Activated CD8-positive, alpha-beta memory T cell treated with anti-CD3 and anti-CD28 coated beads, Interleukin-2, amount 10 ng/mL, durations not matched to agents 7 days and 5 days (primary cell): ENCODE measurements at regions not wholly inside any gene's neighbourhood (a gene's known extent, or its start where the extent isn't known, plus 50 kb on each side); places are given as distances from the start of the nearest gene placed in this dataset.

Source experiments
- ATAC-seq: fragments of 150-1000 bp; cut with Tn5 transposase; one replicate; pipeline ENCODE4 v1.10.0; 2021; ENCODE audit warnings: moderate library complexity
- CTCF ChIA-PET: fragments of 350-600 bp; sonication (Branson Sonifier 250); formaldehyde crosslinking; loops from one replicate; lab custom pipeline; 2021; ENCODE audit warnings: antibody characterized with exemption; lab: Charles Lee
- DNase-seq: peaks from one replicate; pipeline ENCODE4 v3.0.0-alpha.2; 2020
- H3K27ac Mint-ChIP-seq: one replicate; pipeline ENCODE4 v1.8.0; 2021; ENCODE audit warnings: mild to moderate bottlenecking, mixed read lengths
- H3K27me3 Mint-ChIP-seq: one replicate; pipeline ENCODE4 v1.8.0; 2021; ENCODE audit warnings: mixed read lengths
- H3K36me3 Mint-ChIP-seq: one replicate; pipeline ENCODE4 v1.8.0; 2021; ENCODE audit warnings: mild to moderate bottlenecking, mixed read lengths
- H3K4me1 Mint-ChIP-seq: one replicate; pipeline ENCODE4 v1.8.0; 2021; ENCODE audit warnings: mixed read lengths
- H3K4me3 Mint-ChIP-seq: one replicate; pipeline ENCODE4 v1.8.0; 2021; ENCODE audit warnings: mild to moderate bottlenecking, moderate library complexity, mixed read lengths
- H3K9me3 Mint-ChIP-seq: one replicate; pipeline ENCODE4 v1.8.0; 2022; ENCODE audit warnings: low read depth, mixed read lengths

DNA sequence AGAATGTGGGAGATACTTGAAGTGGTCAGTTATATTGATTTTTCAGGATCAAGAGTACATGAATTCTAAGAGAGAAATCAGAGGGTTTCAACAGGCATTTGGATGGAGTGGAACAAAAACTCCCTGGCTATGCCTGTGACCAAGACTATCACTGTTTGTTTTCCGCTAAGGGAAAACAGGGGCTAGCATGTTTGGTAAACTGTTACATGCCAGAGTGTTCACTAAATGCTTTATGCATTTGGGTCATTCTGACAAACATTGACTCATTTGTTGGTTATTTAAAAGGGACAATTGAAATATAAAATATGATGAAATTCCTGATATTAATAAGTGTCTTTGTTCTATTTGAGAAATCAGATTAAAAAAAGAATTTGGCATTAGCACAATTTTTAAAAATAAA is 603.9 kb upstream of the KCNMB2 start:
- peaks cover 7% of the 10 kb centered on the region for H3K4me1 Mint-ChIP-seq
- DNase-seq: no peak
- H3K27ac Mint-ChIP-seq: no peak overlapping the region
- H3K4me3 Mint-ChIP-seq: no peak overlapping the region
- CTCF ChIA-PET: no interaction called here
- H3K36me3 Mint-ChIP-seq: no peaks in the 10 kb centered on the region
- no peaks in the 10 kb centered on the region for H3K27me3 Mint-ChIP-seq
- no peaks in the 10 kb centered on the region for H3K9me3 Mint-ChIP-seq
- ATAC-seq: no peak

DNA sequence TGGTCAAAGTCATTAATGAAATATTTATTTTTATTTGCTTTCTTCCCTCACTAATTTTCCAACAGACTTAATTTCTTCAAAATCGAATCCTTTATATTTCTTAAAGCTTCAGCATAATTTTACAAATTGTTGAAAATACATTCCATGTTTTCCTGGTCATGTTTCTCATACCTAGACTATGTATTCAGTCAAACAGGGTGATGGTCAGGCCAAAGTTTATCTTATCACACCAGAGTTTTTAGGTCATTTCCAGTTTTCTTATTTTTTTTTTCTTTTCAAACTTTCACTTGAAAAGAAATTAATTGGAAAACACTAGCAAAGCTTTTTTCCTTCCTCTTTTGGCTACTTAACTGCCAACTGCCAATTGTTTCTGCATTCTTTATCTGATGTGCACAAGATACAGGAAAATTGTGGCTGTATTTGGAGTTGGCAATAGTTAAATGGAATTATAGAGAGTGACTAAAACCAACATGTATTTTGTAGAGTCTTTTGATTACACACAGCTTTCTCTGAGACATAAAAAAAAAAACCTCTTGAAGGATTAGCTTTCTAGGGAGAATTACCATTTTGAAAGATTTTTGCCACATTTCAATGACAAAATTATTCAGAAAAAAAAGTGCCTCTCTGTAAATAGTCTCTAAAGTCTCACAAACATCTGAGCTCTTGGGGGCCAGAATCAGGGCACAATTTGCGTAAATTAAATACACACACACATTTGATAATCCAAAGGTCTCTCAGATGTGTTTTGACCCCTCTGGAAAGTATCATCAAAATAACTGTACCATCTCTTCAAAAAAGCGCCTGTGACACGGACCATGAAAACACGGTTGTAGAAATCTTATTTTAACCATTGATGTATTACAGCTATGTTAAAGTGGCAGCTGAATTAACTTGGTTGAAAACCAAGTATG is 603.2 kb upstream of the KCNMB2 start:
- ATAC-seq (no peak), DNase-seq (no peak)
- Mint-ChIP-seq H3K27me3 (no peaks in the 10 kb centered on the region), H3K4me1 (peaks cover 3% of the 10 kb centered on the region), H3K27ac (no peak overlapping the region), H3K36me3 (no peaks in the 10 kb centered on the region), H3K9me3 (no peaks in the 10 kb centered on the region), H3K4me3 (no peak overlapping the region)
- CTCF ChIA-PET: no interaction called here

DNA sequence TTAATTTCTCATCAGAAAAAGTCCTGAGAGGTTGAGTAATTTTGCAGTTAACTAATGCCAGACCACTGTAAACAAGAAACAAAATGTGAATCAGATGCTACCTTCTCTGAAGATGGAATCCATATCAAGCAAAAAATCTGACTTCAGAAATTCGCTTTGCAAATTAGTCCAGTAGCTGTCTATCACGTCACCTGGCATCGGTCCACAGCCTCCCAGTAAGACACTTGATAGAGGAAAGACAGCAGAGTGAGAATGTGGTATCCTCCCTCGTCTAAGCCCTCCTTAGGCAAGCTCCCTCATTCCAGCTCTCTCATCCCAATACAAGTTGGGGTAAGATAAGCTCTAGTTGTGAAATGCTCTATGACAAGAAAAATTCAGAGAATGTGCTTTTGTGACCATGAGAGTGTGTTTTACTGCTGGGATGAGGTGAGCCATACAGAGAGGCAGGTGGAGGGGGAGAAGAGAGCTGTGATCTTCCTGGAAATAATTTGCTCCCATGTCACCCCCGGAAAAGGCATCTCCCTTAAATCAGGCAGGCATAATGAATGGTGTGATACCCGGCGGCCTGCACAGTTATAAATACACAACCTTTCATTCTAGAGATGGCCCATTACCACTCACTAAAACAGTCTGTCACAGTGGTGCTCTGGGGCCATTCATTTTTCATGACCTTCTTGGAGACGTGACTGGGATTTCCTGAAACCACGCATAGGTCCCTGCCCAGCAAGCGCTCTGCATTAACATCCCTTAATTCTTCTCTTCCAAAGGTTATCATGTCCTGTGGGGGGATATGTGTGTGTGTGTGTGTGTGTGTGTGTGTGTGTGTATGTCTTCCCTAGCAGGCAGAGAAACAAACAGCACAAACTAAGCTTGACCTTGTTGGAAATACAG is 602.0 kb upstream of the KCNMB2 start:
- no peaks in the 10 kb centered on the region for H3K27me3 Mint-ChIP-seq

DNA sequence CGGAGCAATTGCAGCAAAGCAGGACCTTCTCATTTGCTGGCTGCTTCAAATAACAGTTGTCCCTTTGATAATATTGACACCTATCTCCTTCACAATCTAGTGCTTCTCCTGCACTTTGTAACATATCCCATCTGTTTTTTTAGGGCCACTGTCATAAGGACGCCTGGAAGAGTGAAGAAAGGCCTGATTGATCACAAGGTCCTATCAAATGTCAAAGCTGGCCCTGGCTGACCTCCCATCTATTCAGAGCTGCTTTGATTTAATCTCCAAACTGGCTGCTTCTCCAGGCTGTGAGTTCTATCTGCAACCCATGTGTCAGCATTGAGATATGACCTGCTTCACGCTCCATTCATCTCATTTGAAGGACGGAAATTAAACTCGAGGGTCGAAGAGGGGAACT is 601.2 kb upstream of the KCNMB2 start:
- Mint-ChIP-seq H3K4me3 (no peak overlapping the region), H3K4me1 (no peaks in the 10 kb centered on the region), H3K9me3 (no peaks in the 10 kb centered on the region), H3K36me3 (no peaks in the 10 kb centered on the region), H3K27me3 (no peaks in the 10 kb centered on the region), H3K27ac (no peak overlapping the region)
- DNase-seq (no peak), ATAC-seq (no peak)
- CTCF ChIA-PET: no interaction called here

More for the DNA sequence above, 602.0 kb upstream of the KCNMB2 start:
- Mint-ChIP-seq H3K9me3 (no peaks in the 10 kb centered on the region), H3K27ac (no peak overlapping the region), H3K4me3 (no peak overlapping the region), H3K36me3 (no peaks in the 10 kb centered on the region), H3K4me1 (no peaks in the 10 kb centered on the region)
- CTCF ChIA-PET: no interaction called here
- DNase-seq: no peak
- no peak for ATAC-seq

DNA sequence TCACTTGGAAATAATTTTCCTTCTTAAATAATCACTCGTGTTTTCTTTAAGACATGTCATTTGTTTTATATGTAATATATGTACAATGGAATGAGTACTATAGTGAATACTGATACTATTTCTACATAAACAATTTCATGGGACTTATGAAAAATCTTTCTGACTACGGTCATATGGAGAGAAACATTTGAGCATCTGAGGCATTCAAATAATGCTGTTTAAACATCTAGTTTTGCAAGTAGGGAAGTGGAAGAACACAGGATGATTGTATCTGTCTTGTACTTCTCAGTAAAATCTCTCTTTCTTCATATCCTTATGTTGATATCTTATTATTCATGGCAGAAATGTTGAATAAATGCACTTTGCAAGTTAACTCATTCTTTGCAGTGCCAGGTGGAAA is 599.5 kb upstream of the KCNMB2 start:
- no peaks in the 10 kb centered on the region for H3K4me1 Mint-ChIP-seq
- no peak overlapping the region for H3K4me3 Mint-ChIP-seq
- H3K27ac Mint-ChIP-seq: no peak overlapping the region
- H3K9me3 Mint-ChIP-seq: no peaks in the 10 kb centered on the region
- H3K36me3 Mint-ChIP-seq: no peaks in the 10 kb centered on the region
- ATAC-seq (no peak), DNase-seq (no peak)
- no peaks in the 10 kb centered on the region for H3K27me3 Mint-ChIP-seq
- CTCF ChIA-PET: no interaction called here

DNA sequence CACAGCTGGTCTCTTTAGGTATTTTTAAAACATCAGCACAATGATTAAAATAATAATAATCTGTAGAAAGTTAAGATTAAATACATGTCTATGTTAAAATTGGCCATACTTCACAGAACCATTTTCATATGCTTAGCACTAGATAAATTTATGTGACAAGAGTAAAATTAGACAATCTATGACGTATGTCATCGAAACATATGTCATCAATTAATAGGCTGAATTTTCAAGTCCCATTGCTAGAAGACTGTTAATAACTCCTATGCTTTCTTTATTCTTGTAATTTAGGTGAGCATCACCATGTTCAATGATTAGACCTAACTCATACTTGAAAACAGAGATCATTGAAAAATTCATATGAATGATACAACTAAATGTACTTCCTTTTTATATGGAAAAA is 593.3 kb upstream of the KCNMB2 start:
- CTCF ChIA-PET: no interaction called here
- ATAC-seq (no peak), DNase-seq (no peak)
- peaks cover 5% of the 10 kb centered on the region for H3K36me3 Mint-ChIP-seq
- no peaks in the 10 kb centered on the region for H3K27me3 Mint-ChIP-seq
- peaks cover 11% of the 10 kb centered on the region for H3K4me1 Mint-ChIP-seq
- no peak overlapping the region for H3K27ac Mint-ChIP-seq
- peaks cover 3% of the 10 kb centered on the region for H3K9me3 Mint-ChIP-seq
- H3K4me3 Mint-ChIP-seq: no peak overlapping the region

DNA sequence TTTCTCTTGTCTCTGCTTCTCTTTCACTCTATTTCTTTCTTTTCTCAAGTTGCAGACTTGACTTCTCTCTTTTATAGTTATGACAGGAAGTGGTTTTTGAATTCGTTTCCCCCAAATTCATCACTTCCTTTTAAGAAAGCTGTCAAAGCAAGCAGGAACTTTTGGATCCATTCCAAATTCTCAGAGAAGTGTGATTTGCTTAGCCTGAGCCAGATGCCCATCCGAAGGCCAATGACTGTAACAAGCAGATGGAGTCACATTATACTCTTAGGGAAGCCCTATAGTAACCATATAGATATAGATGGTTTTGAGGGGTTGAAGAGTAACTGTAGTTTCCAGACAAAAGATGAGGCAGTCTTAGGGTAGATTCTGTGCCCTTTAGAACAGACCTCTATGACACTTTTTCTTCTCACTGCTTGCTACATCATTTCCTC is 592.0 kb upstream of the KCNMB2 start:
- ATAC-seq (no peak), DNase-seq (no peak)
- H3K4me1 Mint-ChIP-seq: peaks cover 11% of the 10 kb centered on the region
- CTCF ChIA-PET: no interaction called here
- peaks cover 3% of the 10 kb centered on the region for H3K9me3 Mint-ChIP-seq
- peaks cover 5% of the 10 kb centered on the region for H3K36me3 Mint-ChIP-seq
- H3K27ac Mint-ChIP-seq: peak overlapping the region; percentile 26
- no peak overlapping the region for H3K4me3 Mint-ChIP-seq
- H3K27me3 Mint-ChIP-seq: no peaks in the 10 kb centered on the region

DNA sequence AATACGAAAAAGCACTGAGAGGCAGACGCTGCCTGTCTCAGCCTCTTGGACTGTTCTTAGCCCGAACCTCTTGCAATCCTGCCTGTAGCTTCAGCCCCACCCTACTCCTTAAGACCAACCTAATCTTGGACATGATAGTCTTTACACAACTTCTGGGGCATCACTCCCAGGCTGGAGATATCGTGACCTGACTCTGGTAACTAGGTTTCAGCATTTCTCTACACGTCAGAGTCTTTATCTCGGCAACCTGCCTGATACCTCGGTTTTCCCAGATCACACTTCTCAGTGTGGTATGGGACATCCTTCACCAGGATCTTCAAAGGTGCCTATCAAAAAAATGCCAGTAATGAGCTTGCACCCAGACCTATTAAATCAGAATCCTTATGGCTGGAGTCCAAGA is 590.2 kb upstream of the KCNMB2 start:
- peaks cover 3% of the 10 kb centered on the region for H3K9me3 Mint-ChIP-seq
- DNase-seq: no peak
- H3K27me3 Mint-ChIP-seq: no peaks in the 10 kb centered on the region
- no peak for ATAC-seq
- H3K4me3 Mint-ChIP-seq: no peak overlapping the region
- H3K36me3 Mint-ChIP-seq: peaks cover 5% of the 10 kb centered on the region
- no peak overlapping the region for H3K27ac Mint-ChIP-seq
- H3K4me1 Mint-ChIP-seq: peaks cover 11% of the 10 kb centered on the region
- CTCF ChIA-PET: no interaction called here

DNA sequence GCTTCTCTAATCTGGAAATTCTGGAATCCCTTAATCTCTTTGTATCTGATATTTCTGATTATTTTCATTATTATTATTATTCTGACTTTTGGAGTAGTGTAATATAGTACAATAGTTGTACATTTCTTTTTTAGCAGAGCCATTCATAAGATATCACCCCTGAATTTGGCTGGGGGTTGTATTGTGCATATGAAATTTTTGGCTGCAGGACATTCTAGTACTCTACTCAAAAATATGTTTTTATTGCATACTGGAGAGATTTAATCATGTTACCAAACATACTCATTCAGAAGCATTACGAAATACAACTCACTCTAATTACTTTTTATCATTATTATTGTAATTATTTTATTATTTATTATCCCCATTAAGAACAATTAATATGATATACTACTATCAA is 589.7 kb upstream of the KCNMB2 start:
- CTCF ChIA-PET: no interaction called here
- ATAC-seq: no peak
- Mint-ChIP-seq H3K4me3 (no peak overlapping the region), H3K27me3 (no peaks in the 10 kb centered on the region), H3K27ac (no peak overlapping the region), H3K9me3 (peaks cover 3% of the 10 kb centered on the region), H3K36me3 (peaks cover 5% of the 10 kb centered on the region), H3K4me1 (peaks cover 11% of the 10 kb centered on the region)
- no peak for DNase-seq

DNA sequence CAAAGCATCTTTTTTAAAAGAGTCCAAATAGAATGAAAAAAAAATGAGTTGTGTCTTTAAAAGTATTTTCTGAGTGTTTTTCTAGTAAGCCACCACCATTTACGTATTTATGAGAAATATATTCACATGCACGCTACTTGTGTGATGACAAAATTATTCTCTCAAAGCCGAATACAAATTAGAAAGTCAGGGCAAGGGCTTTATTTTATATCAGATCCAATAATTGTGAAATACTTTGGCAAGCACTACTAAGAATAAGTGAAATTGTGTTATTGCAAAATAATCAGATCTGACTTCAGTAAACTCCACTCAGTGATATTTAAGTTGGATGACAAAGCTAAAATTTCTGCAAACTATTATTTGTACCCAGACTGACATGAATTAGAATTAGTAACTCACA is 589.3 kb upstream of the KCNMB2 start:
- Mint-ChIP-seq H3K36me3 (peaks cover 5% of the 10 kb centered on the region), H3K4me1 (peaks cover 11% of the 10 kb centered on the region), H3K9me3 (peaks cover 3% of the 10 kb centered on the region), H3K27me3 (no peaks in the 10 kb centered on the region), H3K4me3 (no peak overlapping the region), H3K27ac (no peak overlapping the region)
- DNase-seq: no peak
- no peak for ATAC-seq
- CTCF ChIA-PET: no interaction called here

DNA sequence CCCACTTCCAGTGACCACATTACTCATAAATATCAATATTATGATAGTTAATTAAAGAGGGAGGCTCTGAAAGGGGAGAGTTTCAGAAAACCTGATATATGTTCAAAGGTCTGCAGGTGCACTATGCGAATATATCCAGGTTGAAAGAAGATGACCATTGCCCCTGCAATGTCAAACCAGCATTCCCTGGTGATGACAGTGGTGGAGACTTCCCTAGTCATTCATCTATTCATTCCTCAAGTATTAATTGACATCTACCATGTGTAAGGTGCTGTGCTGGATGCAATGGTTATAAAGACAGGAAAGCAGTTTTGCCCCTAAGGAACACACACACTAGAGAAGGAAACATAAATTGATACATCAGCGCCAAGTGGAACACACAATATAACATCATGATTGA is 588.3 kb upstream of the KCNMB2 start:
- CTCF ChIA-PET: no interaction called here
- peaks cover 3% of the 10 kb centered on the region for H3K9me3 Mint-ChIP-seq
- ATAC-seq: no peak

DNA sequence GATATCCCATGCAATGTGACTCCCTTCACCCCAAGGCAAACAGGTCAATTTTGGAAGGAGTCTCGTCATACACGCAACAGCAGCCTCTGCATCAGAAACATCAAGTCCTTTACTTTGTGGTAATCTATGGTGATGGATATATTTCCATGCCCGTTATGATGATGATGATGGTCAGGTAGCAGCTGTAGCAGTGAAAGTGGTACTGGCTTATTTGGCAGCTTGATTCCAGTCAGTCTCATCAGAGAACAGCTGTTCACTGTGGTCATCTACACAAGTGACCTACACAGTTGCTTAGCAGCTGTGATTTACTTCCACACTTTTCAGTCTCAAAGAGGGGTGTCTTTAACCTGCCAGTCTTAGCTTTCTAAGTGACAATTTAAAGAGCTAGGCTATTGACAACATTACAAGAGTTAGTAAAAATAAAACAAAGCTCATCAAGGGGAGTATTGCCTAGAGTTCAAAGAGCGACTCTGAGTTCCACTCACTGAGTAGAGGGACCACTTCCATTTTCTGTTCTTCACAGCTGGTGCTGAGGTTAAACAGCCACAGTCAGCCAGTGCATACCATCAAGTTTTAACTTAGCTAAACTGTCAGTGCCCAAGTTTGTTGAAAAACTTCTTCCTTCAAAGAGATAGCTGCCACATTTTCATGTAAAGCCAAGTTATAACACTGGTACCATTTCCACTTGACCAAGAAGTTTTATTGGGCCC is 587.4 kb upstream of the KCNMB2 start:
- Mint-ChIP-seq H3K27ac (no peak overlapping the region), H3K4me3 (no peak overlapping the region), H3K27me3 (no peaks in the 10 kb centered on the region), H3K36me3 (peaks cover 4% of the 10 kb centered on the region), H3K9me3 (peaks cover 2% of the 10 kb centered on the region), H3K4me1 (peaks cover 10% of the 10 kb centered on the region)
- CTCF ChIA-PET: no interaction called here
- no peak for DNase-seq
- ATAC-seq: no peak

More for the DNA sequence above, 588.3 kb upstream of the KCNMB2 start:
- Mint-ChIP-seq H3K4me1 (peaks cover 11% of the 10 kb centered on the region), H3K4me3 (no peak overlapping the region), H3K27me3 (no peaks in the 10 kb centered on the region), H3K36me3 (peaks cover 5% of the 10 kb centered on the region), H3K27ac (no peak overlapping the region)
- no peak for DNase-seq

DNA sequence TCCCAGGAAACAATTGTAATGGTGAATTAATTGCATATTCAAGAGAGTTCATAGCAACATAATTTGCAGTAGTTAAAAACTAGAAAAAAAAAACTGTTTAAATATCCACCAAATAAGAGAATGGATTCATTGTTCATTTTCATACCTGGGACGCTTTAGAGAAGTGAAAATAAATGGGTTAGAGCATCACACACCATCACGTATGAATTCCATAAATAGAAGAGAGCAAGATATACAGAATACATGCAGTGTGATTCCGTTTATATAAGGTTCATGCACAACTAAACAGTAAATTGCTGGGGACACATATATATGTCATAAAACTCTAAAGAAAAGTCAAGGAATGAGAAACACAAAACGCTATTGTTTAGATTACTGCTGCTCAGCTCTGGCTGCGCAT is 577.0 kb upstream of the KCNMB2 start:
- CTCF ChIA-PET: no interaction called here

More for the DNA sequence above, 577.0 kb upstream of the KCNMB2 start:
- no peak overlapping the region for H3K4me3 Mint-ChIP-seq
- no peaks in the 10 kb centered on the region for H3K9me3 Mint-ChIP-seq
- DNase-seq: no peak
- no peaks in the 10 kb centered on the region for H3K4me1 Mint-ChIP-seq
- ATAC-seq: no peak
- no peak overlapping the region for H3K27ac Mint-ChIP-seq
- no peaks in the 10 kb centered on the region for H3K36me3 Mint-ChIP-seq
- H3K27me3 Mint-ChIP-seq: no peaks in the 10 kb centered on the region
